ENCODE measurements at regions not wholly inside any gene's neighbourhood (a gene's known extent, or its start where the extent isn't known, plus 50 kb on each side); places are given as distances from the start of the nearest gene placed in this dataset.
"Not testable (repeated sequence)": the region's sequence is repeated elsewhere in the genome, so short reads cannot be mapped to it uniquely, and the experiment has no call there.

- ATAC-seq (ENCODE audit: low FRiP score), result no peak
- no peak for DNase-seq (ENCODE audit: low spot score)
- TF ChIP-seq CTCF (IDR thresholded peaks at IDR 0.05), result no peak
Observed at GRCh38 chr10:23859598-23859997, 349.3 kb upstream of the KIAA1217 start.

GRCh38 chr10:23864631-23865147 is 344.2 kb upstream of the KIAA1217 start:
- DNase-seq (ENCODE audit: low spot score), result no peak

GRCh38 chr10:23866985-23867384 is 342.0 kb upstream of the KIAA1217 start:
- ATAC-seq (ENCODE audit: low FRiP score); DNase-seq (ENCODE audit: low spot score): not testable (repeated sequence)

More at GRCh38 chr10:23864631-23865147, 344.2 kb upstream of the KIAA1217 start:
- no peak for TF ChIP-seq CTCF (IDR thresholded peaks at IDR 0.05)
- no peak for ATAC-seq (ENCODE audit: low FRiP score)

- no peak for TF ChIP-seq CTCF (IDR thresholded peaks at IDR 0.05)
- no peak for DNase-seq (ENCODE audit: low spot score)
- no peak for ATAC-seq (ENCODE audit: low FRiP score)
Observed at GRCh38 chr10:23868121-23868520, 340.8 kb upstream of the KIAA1217 start.

GRCh38 chr10:23869548-23869947 is 339.4 kb upstream of the KIAA1217 start:
- no peak for ATAC-seq (ENCODE audit: low FRiP score)
- TF ChIP-seq CTCF (IDR thresholded peaks at IDR 0.05), result no peak
- DNase-seq (ENCODE audit: low spot score), result no peak

GRCh38 chr10:23869996-23870395 is 338.9 kb upstream of the KIAA1217 start:
- TF ChIP-seq CTCF (IDR thresholded peaks at IDR 0.05), result no peak
- no peak for DNase-seq (ENCODE audit: low spot score)
- ATAC-seq (ENCODE audit: low FRiP score), result no peak

- no peak for ATAC-seq (ENCODE audit: low FRiP score)
- no peak for TF ChIP-seq CTCF (IDR thresholded peaks at IDR 0.05)
- no peak for DNase-seq (ENCODE audit: low spot score)
Observed at GRCh38 chr10:23870651-23871610, 338.0 kb upstream of the KIAA1217 start.
